Lower lobe of right lung (tissue), 2 donors: ENCODE measurements at regions not wholly inside any gene's neighbourhood (a gene's known extent, or its start where the extent isn't known, plus 50 kb on each side); places are given as distances from the start of the nearest gene placed in this dataset.

Source experiments
- ATAC-seq, 2 donors: fragments of 200-7000 bp; cut with Tn5 transposase; one replicate each; pipeline ENCODE4 v1.9.1; 2020 to 2022; ENCODE audit warnings: mild to moderate bottlenecking in 2 of 2, moderate library complexity in 2 of 2
- DNase-seq: peaks from one replicate; pipeline ENCODE4 v3.0.0-alpha.2; 2020
- H3K27ac ChIP-seq: fragments of 200-600 bp; one replicate; pipeline ENCODE4 v1.8.0; 2022
- H3K27me3 ChIP-seq: fragments of 200-600 bp; one replicate; pipeline ENCODE4 v1.8.0; 2022; ENCODE audit warnings: low read depth
- H3K36me3 ChIP-seq: fragments of 200-600 bp; one replicate; pipeline ENCODE4 v1.8.0; 2022; ENCODE audit warnings: mild to moderate bottlenecking
- H3K4me1 ChIP-seq: fragments of 200-600 bp; one replicate; pipeline ENCODE4 v1.8.0; 2022
- H3K4me3 ChIP-seq: fragments of 200-600 bp; one replicate; pipeline ENCODE4 v1.8.0; 2022; ENCODE audit warnings: mild to moderate bottlenecking
- H3K9me3 ChIP-seq: fragments of 200-600 bp; one replicate; pipeline ENCODE4 v1.8.0; 2022
- intact Hi-C: fragments of 100-400 bp; cut with DNase I; formaldehyde crosslinking; loops from one replicate; pipeline ENCODE4 v1.11.0; 2022
- TF ChIP-seq, protein P1 (sequence below): fragments of 200-600 bp; IDR thresholded peaks from one replicate; pipeline ENCODE4 v1.8.0; 2022; ENCODE audit warnings: antibody characterized with exemption, mild to moderate bottlenecking
- donor health status: DM: no; HTN: yes; CAD: no; lungs with severe emphysema.

DNA sequence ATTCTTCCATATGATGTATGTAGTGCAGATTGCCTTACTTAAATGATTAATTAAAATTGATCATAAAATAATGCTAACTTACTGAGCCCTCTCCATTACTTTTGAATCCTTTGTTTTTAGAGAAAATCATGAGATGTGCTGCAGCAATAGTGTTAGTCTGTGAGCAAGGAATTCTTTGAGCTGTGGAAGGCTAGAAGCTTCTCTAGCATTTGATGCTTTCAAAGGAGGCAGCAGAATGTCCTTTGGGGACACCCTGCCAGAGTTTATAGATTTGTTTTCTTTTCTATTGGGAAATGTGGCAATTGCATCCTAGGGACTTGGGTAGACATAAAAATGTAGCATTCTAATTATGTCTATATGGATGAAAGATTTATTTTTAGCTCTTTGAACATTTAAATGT lies 284.1 kb upstream of the SMIM30 start:
- intact Hi-C loops: no loop called here
- Histone ChIP-seq H3K4me1 (no peaks in the 10 kb centered on the region), H3K4me3 (no peak overlapping the region), H3K36me3 (no peaks in the 10 kb centered on the region), H3K27ac (no peak overlapping the region), H3K27me3 (no peaks in the 10 kb centered on the region), H3K9me3 (no peaks in the 10 kb centered on the region)
- no peak for ATAC-seq
- TF ChIP-seq, protein P1, sequence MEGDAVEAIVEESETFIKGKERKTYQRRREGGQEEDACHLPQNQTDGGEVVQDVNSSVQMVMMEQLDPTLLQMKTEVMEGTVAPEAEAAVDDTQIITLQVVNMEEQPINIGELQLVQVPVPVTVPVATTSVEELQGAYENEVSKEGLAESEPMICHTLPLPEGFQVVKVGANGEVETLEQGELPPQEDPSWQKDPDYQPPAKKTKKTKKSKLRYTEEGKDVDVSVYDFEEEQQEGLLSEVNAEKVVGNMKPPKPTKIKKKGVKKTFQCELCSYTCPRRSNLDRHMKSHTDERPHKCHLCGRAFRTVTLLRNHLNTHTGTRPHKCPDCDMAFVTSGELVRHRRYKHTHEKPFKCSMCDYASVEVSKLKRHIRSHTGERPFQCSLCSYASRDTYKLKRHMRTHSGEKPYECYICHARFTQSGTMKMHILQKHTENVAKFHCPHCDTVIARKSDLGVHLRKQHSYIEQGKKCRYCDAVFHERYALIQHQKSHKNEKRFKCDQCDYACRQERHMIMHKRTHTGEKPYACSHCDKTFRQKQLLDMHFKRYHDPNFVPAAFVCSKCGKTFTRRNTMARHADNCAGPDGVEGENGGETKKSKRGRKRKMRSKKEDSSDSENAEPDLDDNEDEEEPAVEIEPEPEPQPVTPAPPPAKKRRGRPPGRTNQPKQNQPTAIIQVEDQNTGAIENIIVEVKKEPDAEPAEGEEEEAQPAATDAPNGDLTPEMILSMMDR: no peak
- no peak for DNase-seq

DNA sequence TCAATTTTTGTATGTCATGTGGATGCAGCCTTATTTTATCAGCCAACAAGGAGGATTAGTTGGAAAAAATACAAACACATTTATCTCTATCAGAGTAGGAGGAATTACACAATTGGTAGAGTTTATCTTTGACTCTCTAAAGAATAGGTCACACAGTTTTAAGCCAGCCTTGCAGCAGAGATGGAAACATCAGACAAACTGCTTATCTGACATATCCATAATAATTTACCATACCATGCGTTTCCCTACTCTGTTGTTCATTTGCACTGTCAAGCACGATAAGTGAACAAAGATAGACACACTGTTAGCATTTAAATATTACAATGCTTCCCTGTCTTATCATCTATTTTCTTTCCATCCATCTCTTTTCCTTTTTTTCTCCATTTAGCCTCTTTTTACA lies 283.7 kb upstream of the SMIM30 start:
- TF ChIP-seq, protein P1: no peak
- Histone ChIP-seq H3K27me3 (no peaks in the 10 kb centered on the region), H3K4me3 (no peak overlapping the region), H3K4me1 (no peaks in the 10 kb centered on the region), H3K36me3 (no peaks in the 10 kb centered on the region), H3K9me3 (no peaks in the 10 kb centered on the region), H3K27ac (no peak overlapping the region)
- ATAC-seq: no peak
- intact Hi-C loops: no loop called here
- DNase-seq: no peak

DNA sequence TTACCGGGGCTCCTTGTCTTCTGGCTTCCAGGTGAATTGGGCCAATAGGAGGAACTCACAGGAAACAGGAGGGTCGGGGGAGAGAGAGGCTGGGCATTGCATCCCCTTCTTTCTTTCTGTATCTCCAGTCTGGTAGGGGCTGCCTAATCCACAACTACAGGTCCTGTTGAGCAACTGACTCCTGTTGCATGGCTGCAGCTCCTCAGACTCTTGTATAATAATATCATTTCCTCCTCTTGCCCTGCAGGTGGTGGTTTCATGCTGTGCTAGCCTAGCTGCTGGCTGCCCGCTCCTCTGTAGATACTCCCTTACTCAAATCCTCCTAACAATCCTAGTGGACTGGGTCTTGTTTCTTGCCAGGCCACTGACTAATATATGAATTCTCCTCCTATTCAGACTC lies 276.5 kb upstream of the SMIM30 start:
- Histone ChIP-seq H3K36me3 (no peaks in the 10 kb centered on the region), H3K27ac (no peak overlapping the region), H3K27me3 (no peaks in the 10 kb centered on the region), H3K4me3 (no peak overlapping the region), H3K4me1 (no peaks in the 10 kb centered on the region), H3K9me3 (no peaks in the 10 kb centered on the region)
- intact Hi-C loops: no loop called here
- TF ChIP-seq, protein P1: no peak
- DNase-seq (no peak), ATAC-seq (no peak)

DNA sequence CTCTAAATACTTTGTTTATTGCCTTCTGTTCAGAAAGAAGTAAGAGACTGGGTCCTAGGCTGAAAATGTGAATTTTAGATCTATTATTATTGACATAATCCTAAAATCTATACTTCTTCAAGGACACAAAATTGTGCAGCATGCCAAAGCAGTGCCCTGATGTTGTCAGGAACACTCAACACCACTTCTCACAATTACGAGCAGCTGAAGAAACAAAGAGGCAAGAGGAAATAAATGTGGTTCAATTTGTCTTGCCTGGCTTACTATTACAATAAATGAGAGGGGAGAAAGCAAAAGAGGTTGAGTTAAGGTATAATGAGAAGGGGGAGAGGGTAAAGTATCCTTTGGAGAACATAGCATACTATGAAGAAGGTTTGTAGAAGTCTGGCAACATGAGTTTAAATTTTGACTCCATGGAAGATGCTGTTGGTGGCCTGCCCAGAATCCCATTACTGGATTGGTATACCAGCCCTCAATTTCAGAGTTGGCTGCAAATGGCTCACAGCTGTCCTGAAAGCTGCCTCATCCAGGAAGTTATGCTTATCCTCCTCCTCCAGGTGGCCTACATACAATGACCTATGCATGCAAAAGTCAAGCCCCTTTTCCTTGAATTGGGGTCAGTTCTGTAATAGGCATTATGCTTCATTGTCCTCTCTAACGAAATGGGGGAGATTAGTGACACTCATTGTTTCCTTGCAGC lies 274.6 kb upstream of the SMIM30 start:
- no peaks in the 10 kb centered on the region for H3K27me3 ChIP-seq
- intact Hi-C loops: no loop called here
- H3K36me3 ChIP-seq: no peaks in the 10 kb centered on the region
- H3K9me3 ChIP-seq: no peaks in the 10 kb centered on the region
- ATAC-seq: no peak
- H3K4me3 ChIP-seq: no peak overlapping the region
- TF ChIP-seq, protein P1: no peak
- no peak overlapping the region for H3K27ac ChIP-seq
- no peaks in the 10 kb centered on the region for H3K4me1 ChIP-seq
- DNase-seq: no peak

DNA sequence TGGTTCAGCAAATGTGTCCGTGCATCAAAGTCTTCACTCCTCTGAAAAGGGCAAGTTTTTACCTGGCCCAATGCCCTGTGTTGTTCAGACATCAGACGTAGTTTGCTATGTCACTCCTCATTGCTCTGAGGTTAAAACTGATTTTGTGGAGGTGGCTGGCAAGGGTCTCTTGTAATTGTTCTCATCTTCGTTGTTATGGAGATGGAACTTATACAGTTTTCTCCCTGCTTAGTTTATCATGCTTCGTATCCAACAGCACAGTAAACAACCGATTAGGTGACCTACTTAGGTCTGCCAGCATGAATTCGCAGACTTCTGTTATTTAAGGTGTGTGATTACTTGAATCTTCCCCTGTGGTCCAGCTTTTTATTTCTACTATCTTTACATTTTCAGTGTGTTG lies 274.1 kb upstream of the SMIM30 start:
- ATAC-seq (no peak), DNase-seq (no peak)
- intact Hi-C loops: no loop called here
- H3K27ac ChIP-seq: no peak overlapping the region
- H3K27me3 ChIP-seq: no peaks in the 10 kb centered on the region
- TF ChIP-seq, protein P1: no peak
- no peaks in the 10 kb centered on the region for H3K4me1 ChIP-seq
- H3K4me3 ChIP-seq: no peak overlapping the region
- H3K9me3 ChIP-seq: no peaks in the 10 kb centered on the region
- no peaks in the 10 kb centered on the region for H3K36me3 ChIP-seq
